GM13977 (cell line): ENCODE measurements at regions not wholly inside any gene's neighbourhood (a gene's known extent, or its start where the extent isn't known, plus 50 kb on each side); places are given as distances from the start of the nearest gene placed in this dataset.

Experiments
- DNase-seq: peaks from one replicate; pipeline ENCODE4 v3.0.0; 2012; ENCODE audit warnings: low spot score
- in situ Hi-C: fragments of 300-500 bp; cut with MboI; formaldehyde crosslinking; loops from one replicate; pipeline ENCODE4 v1.12.0; 2022; ENCODE audit warnings: low sequenced_read_pairs, low pct_unique_long_range_greater_than_20kb, mixed read lengths, inconsistent platforms; ENCODE audit not compliant: unreplicated experiment
- TF ChIP-seq, protein P1 (sequence below): IDR thresholded peaks from 2 replicates; pipeline ENCODE4 v1.5.1; 2012; ENCODE audit warnings: mild to moderate bottlenecking, control low read depth; ENCODE audit not compliant: insufficient read depth; ENCODE audit errors: extremely low read depth, missing control alignments

- no peak for DNase-seq
- in situ Hi-C loops: no loop called here
- TF ChIP-seq, protein P1, sequence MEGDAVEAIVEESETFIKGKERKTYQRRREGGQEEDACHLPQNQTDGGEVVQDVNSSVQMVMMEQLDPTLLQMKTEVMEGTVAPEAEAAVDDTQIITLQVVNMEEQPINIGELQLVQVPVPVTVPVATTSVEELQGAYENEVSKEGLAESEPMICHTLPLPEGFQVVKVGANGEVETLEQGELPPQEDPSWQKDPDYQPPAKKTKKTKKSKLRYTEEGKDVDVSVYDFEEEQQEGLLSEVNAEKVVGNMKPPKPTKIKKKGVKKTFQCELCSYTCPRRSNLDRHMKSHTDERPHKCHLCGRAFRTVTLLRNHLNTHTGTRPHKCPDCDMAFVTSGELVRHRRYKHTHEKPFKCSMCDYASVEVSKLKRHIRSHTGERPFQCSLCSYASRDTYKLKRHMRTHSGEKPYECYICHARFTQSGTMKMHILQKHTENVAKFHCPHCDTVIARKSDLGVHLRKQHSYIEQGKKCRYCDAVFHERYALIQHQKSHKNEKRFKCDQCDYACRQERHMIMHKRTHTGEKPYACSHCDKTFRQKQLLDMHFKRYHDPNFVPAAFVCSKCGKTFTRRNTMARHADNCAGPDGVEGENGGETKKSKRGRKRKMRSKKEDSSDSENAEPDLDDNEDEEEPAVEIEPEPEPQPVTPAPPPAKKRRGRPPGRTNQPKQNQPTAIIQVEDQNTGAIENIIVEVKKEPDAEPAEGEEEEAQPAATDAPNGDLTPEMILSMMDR: no peak
These were observed 100.8 kb downstream of the PLCE1 start for GRCh38 chr10:94094540-94094939.

GRCh38 chr10:94097656-94098055 lies 103.9 kb downstream of the PLCE1 start:
- in situ Hi-C loops: no loop called here
- TF ChIP-seq, protein P1: no peak
- no peak for DNase-seq

- in situ Hi-C loops: no loop called here
- TF ChIP-seq, protein P1: no peak
- no peak for DNase-seq
These were observed 105.2 kb downstream of the PLCE1 start for GRCh38 chr10:94098896-94099295.

- DNase-seq: no peak
- TF ChIP-seq, protein P1: no peak
- in situ Hi-C loops: no loop called here
These were observed 108.2 kb downstream of the PLCE1 start for GRCh38 chr10:94101894-94102293.

- no peak for DNase-seq
- in situ Hi-C loops: no loop called here
- TF ChIP-seq, protein P1: no peak
These were observed 108.7 kb downstream of the PLCE1 start for GRCh38 chr10:94102436-94102835.

DNA sequence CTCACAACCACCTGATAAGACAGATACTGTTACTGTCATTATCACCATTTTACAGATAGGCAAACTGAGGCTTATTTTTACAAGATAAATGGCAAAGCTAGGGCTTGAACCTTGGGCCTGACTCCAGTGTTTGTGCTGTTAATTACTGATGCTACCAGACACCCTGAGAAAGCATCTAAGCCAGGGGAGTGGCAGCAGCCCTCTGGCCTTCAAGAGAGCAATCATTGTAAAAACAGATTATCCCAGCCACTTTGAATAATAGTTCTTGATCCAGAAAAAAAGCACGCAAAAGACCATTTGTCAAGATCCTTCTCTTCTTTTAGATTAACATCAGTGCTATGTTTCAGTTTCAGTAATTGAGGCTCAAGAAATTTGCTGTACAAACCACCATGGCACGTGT lies 109.5 kb downstream of the PLCE1 start:
- TF ChIP-seq, protein P1: no peak
- no peak for DNase-seq
- in situ Hi-C loops: no loop called here

GRCh38 chr10:94103801-94104221 lies 110.1 kb downstream of the PLCE1 start:
- in situ Hi-C loops: no loop called here
- TF ChIP-seq, protein P1: no peak

More at GRCh38 chr10:94103801-94104221, 110.1 kb downstream of the PLCE1 start:
- no peak for DNase-seq
